H1 (cell line): ENCODE measurements at regions not wholly inside any gene's neighbourhood (a gene's known extent, or its start where the extent isn't known, plus 50 kb on each side); places are given as distances from the start of the nearest gene placed in this dataset.

Experiments
- CTCF ChIA-PET: fragments of 300-600 bp; sonication (Branson Sonifier 250); formaldehyde crosslinking; loops from one replicate; lab custom pipeline; 2021; ENCODE audit not compliant: partially characterized antibody; lab: Charles Lee
- POLR2A ChIA-PET: fragments of 300-600 bp; sonication (Branson Sonifier 250); formaldehyde crosslinking; loops from one replicate; lab custom pipeline; 2021; ENCODE audit warnings: inconsistent platforms; ENCODE audit not compliant: partially characterized antibody; lab: Charles Lee
- DNase-seq, 2 experiments: peaks; one replicate each; pipeline versions ENCODE4 v3.0.0 to v3.0.0-alpha.2; 2010 to 2022; ENCODE audit warnings: low spot score in 2 of 2, low read depth in 1 of 2, mixed read lengths in 1 of 2
- FAIRE-seq: peaks from 2 replicates; lab custom pipeline; 2011; peaks lifted over from hg19 to GRCh38; lab: Jason Lieb, UNC
- H2AFZ ChIP-seq: 2 replicates; pipeline ENCODE4 v1.8.1; 2012; ENCODE audit warnings: low read length, inconsistent platforms
- H2AK5ac ChIP-seq: 2 replicates; pipeline ENCODE4 v1.6.1; 2013; ENCODE audit warnings: low read depth, low read length
- H2BK120ac ChIP-seq: replicated peaks from 2 replicates; pipeline ENCODE3; 2013; ENCODE audit warnings: low read depth, low read length, inconsistent platforms
- H2BK12ac ChIP-seq: 2 replicates; pipeline ENCODE4 v1.6.1; 2013; ENCODE audit warnings: low read depth, low read length
- H2BK15ac ChIP-seq: 2 replicates; pipeline ENCODE4 v1.6.1; 2013; ENCODE audit warnings: low read length
- H2BK20ac ChIP-seq: 2 replicates; pipeline ENCODE4 v1.6.1; 2013; ENCODE audit warnings: low read length
- H2BK5ac ChIP-seq: 2 replicates; pipeline ENCODE4 v1.6.1; 2013; ENCODE audit warnings: low read depth, low read length
- H3K14ac ChIP-seq: 2 replicates; pipeline ENCODE4 v1.6.1; 2013; ENCODE audit warnings: inconsistent platforms; ENCODE audit not compliant: insufficient read length
- H3K18ac ChIP-seq: 2 replicates; pipeline ENCODE4 v1.6.1; 2013; ENCODE audit warnings: low read length; ENCODE audit errors: extremely low read depth
- H3K23ac ChIP-seq: 2 replicates; pipeline ENCODE4 v1.6.1; 2013; ENCODE audit warnings: inconsistent platforms; ENCODE audit not compliant: insufficient read length
- H3K23me2 ChIP-seq: 2 replicates; pipeline ENCODE4 v1.6.1; 2013; ENCODE audit warnings: low read depth, low read length
- H3K27ac ChIP-seq: 2 replicates; pipeline ENCODE4 v1.6.1; 2011; ENCODE audit warnings: low read depth, low read length, inconsistent platforms
- H3K27me3 ChIP-seq, 4 experiments: replicated peaks in 1 of 4; 1 replicate in 1 of 4; 2 replicates in 3 of 4; pipeline versions ENCODE4 v1.6.1 to v1.8.1; 2011 to 2013; ENCODE audit warnings: low read length in 3 of 4, mild to moderate bottlenecking in 3 of 4, inconsistent platforms in 2 of 4, mixed read lengths in 2 of 4, moderate library complexity in 1 of 4; ENCODE audit not compliant: control insufficient read depth in 3 of 4, insufficient read depth in 3 of 4; ENCODE audit errors: extremely low read depth in 1 of 4
- H3K36me3 ChIP-seq, 4 experiments: 2 replicates each; pipeline versions ENCODE4 v1.6.1 to v1.8.1; 2011 to 2013; ENCODE audit warnings: mild to moderate bottlenecking in 4 of 4, low read length in 3 of 4, moderate library complexity in 2 of 4, control low read depth in 1 of 4, inconsistent platforms in 1 of 4; ENCODE audit not compliant: insufficient read depth in 4 of 4, control insufficient read depth in 2 of 4
- H3K4ac ChIP-seq: replicated peaks from 2 replicates; pipeline ENCODE3; 2013; ENCODE audit warnings: low read length, low read depth, mixed read lengths, inconsistent platforms; ENCODE audit not compliant: insufficient read length
- H3K4me1 ChIP-seq, 4 experiments: replicated peaks in 1 of 4; 1 replicate in 1 of 4; 2 replicates in 3 of 4; pipeline versions ENCODE4 v1.6.1 to v1.8.1; 2011 to 2013; ENCODE audit warnings: low read length in 3 of 4, inconsistent platforms in 2 of 4, mixed read lengths in 1 of 4; ENCODE audit not compliant: insufficient read depth in 4 of 4, control insufficient read depth in 3 of 4
- H3K4me2 ChIP-seq, 2 experiments: 2 replicates each; pipeline versions ENCODE4 v1.6.1 to v1.8.1; 2011 to 2013; ENCODE audit warnings: low read depth in 2 of 2, low read length in 2 of 2, control low read depth in 1 of 2, inconsistent platforms in 1 of 2, mild to moderate bottlenecking in 1 of 2; ENCODE audit not compliant: insufficient read depth in 1 of 2
- H3K4me3 ChIP-seq, 4 experiments: fragments of 200-600, 300-600 bp in 1 of 4; sonication (generic), shearing (Covaris generic), sonication (Bioruptor Twin) in 1 of 4; 2 replicates each; pipeline versions ENCODE4 v1.5.1 to v1.8.1; 2011 to 2016; ENCODE audit warnings: low read length in 4 of 4, low read depth in 3 of 4, control low read depth in 2 of 4, inconsistent platforms in 2 of 4, mild to moderate bottlenecking in 2 of 4, mixed read lengths in 1 of 4, moderate library complexity in 1 of 4; ENCODE audit not compliant: insufficient read depth in 2 of 4; ENCODE audit errors: extremely low read depth in 1 of 4
- H3K56ac ChIP-seq: replicated peaks from 2 replicates; pipeline ENCODE3; 2013; ENCODE audit warnings: low read depth, mild to moderate bottlenecking, mixed read lengths, low read length, inconsistent platforms; ENCODE audit not compliant: insufficient read length
- H3K79me1 ChIP-seq: 2 replicates; pipeline ENCODE4 v1.6.1; 2013; ENCODE audit warnings: low read depth, low read length, control low read depth
- H3K79me2 ChIP-seq, 2 experiments: 2 replicates each; pipeline versions ENCODE4 v1.6.1 to v1.8.1; 2012 to 2013; ENCODE audit warnings: low read length in 2 of 2, mild to moderate bottlenecking in 2 of 2, inconsistent platforms in 1 of 2; ENCODE audit not compliant: insufficient read depth in 2 of 2, control insufficient read depth in 1 of 2
- H3K9ac ChIP-seq, 4 experiments: replicated peaks in 1 of 4; 1 replicate in 1 of 4; 2 replicates in 3 of 4; pipeline versions ENCODE4 v1.6.1 to v1.8.1; 2011 to 2013; ENCODE audit warnings: low read depth in 3 of 4, low read length in 3 of 4, control low read depth in 2 of 4, mild to moderate bottlenecking in 2 of 4, moderate library complexity in 2 of 4, inconsistent platforms in 1 of 4; ENCODE audit errors: extremely low read depth in 1 of 4
- H3K9me3 ChIP-seq, 2 experiments: 2 replicates each; pipeline versions ENCODE4 v1.6.1 to v1.8.1; 2012 to 2013; ENCODE audit warnings: mild to moderate bottlenecking in 2 of 2, moderate library complexity in 2 of 2, control low read depth in 1 of 2, inconsistent platforms in 1 of 2, low read depth in 1 of 2, low read length in 1 of 2, mixed read lengths in 1 of 2; ENCODE audit not compliant: insufficient read depth in 2 of 2
- H4K20me1 ChIP-seq, 2 experiments: replicated peaks in 1 of 2; 2 replicates each; pipeline versions ENCODE3 to v1.8.1; 2011 to 2013; ENCODE audit warnings: inconsistent platforms in 2 of 2, low read length in 2 of 2, mild to moderate bottlenecking in 1 of 2; ENCODE audit not compliant: insufficient read depth in 2 of 2, control insufficient read depth in 1 of 2
- H4K5ac ChIP-seq: 2 replicates; pipeline ENCODE4 v1.6.1; 2013; ENCODE audit warnings: low read length, low read depth, mixed read lengths, inconsistent platforms; ENCODE audit not compliant: insufficient read length
- H4K8ac ChIP-seq: 2 replicates; pipeline ENCODE4 v1.8.0; 2013; ENCODE audit warnings: mild to moderate bottlenecking, moderate library complexity, low read length, inconsistent platforms; ENCODE audit not compliant: insufficient read depth; ENCODE audit errors: extremely low read depth
- H4K91ac ChIP-seq: replicated peaks from 2 replicates; pipeline ENCODE3; 2013; ENCODE audit warnings: low read length, mixed read lengths, inconsistent platforms; ENCODE audit not compliant: insufficient read length
- CHD1 ChIP-seq: IDR thresholded peaks from 2 replicates; pipeline ENCODE4 v1.6.1; 2012; ENCODE audit warnings: low read depth, low read length, improper control_type of control experiment
- EZH2 ChIP-seq: fragments of 200-600 bp; sonication (generic); IDR thresholded peaks from 2 replicates; pipeline ENCODE4 v1.7.1; 2012; ENCODE audit warnings: low read depth, mild to moderate bottlenecking, moderate library complexity, low read length, inconsistent platforms; ENCODE audit not compliant: severe bottlenecking
- SP2 ChIP-seq: IDR thresholded peaks from 2 replicates; pipeline ENCODE4 v1.6.1; 2012; ENCODE audit warnings: mild to moderate bottlenecking, low read length, inconsistent platforms
- SP4 ChIP-seq: IDR thresholded peaks from 2 replicates; pipeline ENCODE4 v1.6.1; 2012; ENCODE audit warnings: low read length, inconsistent platforms
- TAF7 ChIP-seq: optimal IDR thresholded peaks from 2 replicates; pipeline ENCODE3; 2011; ENCODE audit warnings: low read depth, mild to moderate bottlenecking, inconsistent platforms, low read length, moderate library complexity, borderline replicate concordance
- ZNF274 ChIP-seq: IDR thresholded peaks from 2 replicates; pipeline ENCODE4 v1.7.0; 2012; ENCODE audit warnings: low read length, borderline replicate concordance; ENCODE audit errors: extremely low read depth
- WGBS, 2 experiments: shearing (Covaris generic) in 1 of 2; methylation state at CpG; one replicate each; pipeline versions ENCODE4 v1.1.6 to v1.1.7; 2013 to 2015; ENCODE audit warnings: low lambda C conversion rate in 2 of 2, mixed read lengths in 2 of 2, inconsistent platforms in 1 of 2, low coverage in 1 of 2, missing lambda C conversion rate in 1 of 2; ENCODE audit not compliant: insufficient replicate concordance in 2 of 2, insufficient coverage in 1 of 2, insufficient read length in 1 of 2; ENCODE audit errors: extremely low coverage in 1 of 2, missing lambda C conversion rate in 1 of 2; 5-methylcytosine and 5-hydroxymethylcytosine counted together

GRCh38 chr11:50246699-50247098, 214.0 kb downstream of the OR4C45 start:
- no peaks in the 10 kb centered on the region for H3K27me3 ChIP-seq
- DNase-seq (no peak), FAIRE-seq (no peak)
- H2BK20ac ChIP-seq = no peak overlapping the region
- H4K5ac ChIP-seq = no peak overlapping the region
- H3K23ac ChIP-seq = no peak overlapping the region
- 96% methylated on average over 8 of the region's 16 CpGs; no CpG with 5 or more reads in 1 of the 2 experiments for WGBS, 2 experiments
- no peaks in the 10 kb centered on the region; a peak in 1 of 8 replicates for H3K36me3 ChIP-seq
- H2BK120ac ChIP-seq = no peak overlapping the region
- no peaks in the 10 kb centered on the region for H3K4me1 ChIP-seq
- H3K79me2 ChIP-seq = no peaks in the 10 kb centered on the region
- H2AK5ac ChIP-seq = no peak overlapping the region
- H3K4me2 ChIP-seq = no peak overlapping the region
- no peaks in the 10 kb centered on the region for H3K79me1 ChIP-seq
- no peak overlapping the region for H3K4me3 ChIP-seq
- no peak overlapping the region for H3K14ac ChIP-seq
- H3K4ac ChIP-seq = no peak overlapping the region
- H3K9me3 ChIP-seq = peaks cover 29 to 64% of the 10 kb centered on the region in 2 experiments; a peak in 3 of 4 replicates
- no peak overlapping the region for H3K56ac ChIP-seq
- H3K27ac ChIP-seq = no peak overlapping the region
- no peak overlapping the region for H2BK12ac ChIP-seq
- no peaks in the 10 kb centered on the region for H3K23me2 ChIP-seq
- ChIA-PET CTCF (no interaction called here), POLR2A (no interaction called here)
- no peaks in the 10 kb centered on the region for H4K20me1 ChIP-seq
- no peak overlapping the region for H4K8ac ChIP-seq
- no peak overlapping the region for H2AFZ ChIP-seq
- TF ChIP-seq SP4 = no peak
- no peak for TF ChIP-seq EZH2
- TF ChIP-seq SP2 = no peak
- TF ChIP-seq ZNF274 = no peak
- TF ChIP-seq TAF7 = no peak
- TF ChIP-seq CHD1 = no peak
- no peak overlapping the region for H4K91ac ChIP-seq
- H3K18ac ChIP-seq = no peak overlapping the region
- no peak overlapping the region for H2BK15ac ChIP-seq
- H3K9ac ChIP-seq = no peak overlapping the region
- no peak overlapping the region for H2BK5ac ChIP-seq
